Fibroblast of peridontal ligament (primary cell): ENCODE measurements at regions not wholly inside any gene's neighbourhood (a gene's known extent, or its start where the extent isn't known, plus 50 kb on each side); places are given as distances from the start of the nearest gene placed in this dataset.

Experiments
- DNase-seq: peaks from one replicate; pipeline ENCODE4 v3.0.0-alpha.2; 2010; ENCODE audit errors: extremely low read depth

- peak; percentile 67 for DNase-seq
Measured at GRCh38 chr11:28690746-28691145, 582.6 kb downstream of the METTL15 start.

- DNase-seq: no peak
Measured at GRCh38 chr11:28684011-28684586, 575.9 kb downstream of the METTL15 start.

GRCh38 chr11:28679795-28680468 is 571.7 kb downstream of the METTL15 start:
- DNase-seq: peak; percentile 94

- DNase-seq: no peak
Measured at GRCh38 chr11:28677721-28678120, 569.5 kb downstream of the METTL15 start.

GRCh38 chr11:28675183-28675582 is 567.0 kb downstream of the METTL15 start:
- no peak for DNase-seq

GRCh38 chr11:28674433-28675103 is 566.4 kb downstream of the METTL15 start:
- peak; percentile 99 for DNase-seq

GRCh38 chr11:28673691-28674432 is 565.7 kb downstream of the METTL15 start:
- DNase-seq: peak; percentile 70

- DNase-seq: no peak
Measured at GRCh38 chr11:28671274-28671673, 563.1 kb downstream of the METTL15 start.

GRCh38 chr11:28666632-28667031 is 558.4 kb downstream of the METTL15 start:
- DNase-seq: peak; percentile 96

- no peak for DNase-seq
Measured at GRCh38 chr11:28659716-28660348, 551.6 kb downstream of the METTL15 start.

- DNase-seq: no peak
Measured at GRCh38 chr11:28657378-28658030, 549.3 kb downstream of the METTL15 start.

GRCh38 chr11:28654191-28654590 is 546.0 kb downstream of the METTL15 start:
- DNase-seq: no peak

GRCh38 chr11:28649922-28650321 is 541.7 kb downstream of the METTL15 start:
- DNase-seq: no peak

GRCh38 chr11:28636566-28636965 is 528.4 kb downstream of the METTL15 start:
- DNase-seq: no peak

- DNase-seq: no peak
Measured at GRCh38 chr11:28636033-28636432, 527.8 kb downstream of the METTL15 start.

- no peak for DNase-seq
Measured at GRCh38 chr11:28632338-28632737, 524.1 kb downstream of the METTL15 start.

GRCh38 chr11:28631148-28631547 is 523.0 kb downstream of the METTL15 start:
- no peak for DNase-seq

GRCh38 chr11:28629235-28629634 is 521.0 kb downstream of the METTL15 start:
- DNase-seq: no peak

GRCh38 chr11:28628412-28628811 is 520.2 kb downstream of the METTL15 start:
- no peak for DNase-seq

GRCh38 chr11:28627690-28628255 is 519.6 kb downstream of the METTL15 start:
- DNase-seq: no peak

GRCh38 chr11:28625532-28625931 is 517.3 kb downstream of the METTL15 start:
- no peak for DNase-seq
